WERI-Rb-1 (cell line): ENCODE measurements at regions not wholly inside any gene's neighbourhood (a gene's known extent, or its start where the extent isn't known, plus 50 kb on each side); places are given as distances from the start of the nearest gene placed in this dataset.

Experiments used
- DNase-seq: peaks from one replicate; pipeline ENCODE4 v3.0.0-alpha.2; 2020
- H3K27ac ChIP-seq: fragments of 250-450 bp; sonication (Bioruptor Pico); 2 replicates; pipeline ENCODE4 v1.5.1; 2020; ENCODE audit warnings: mild to moderate bottlenecking, moderate library complexity
- H3K27me3 ChIP-seq: fragments of 250-450 bp; sonication (Bioruptor Pico); 2 replicates; pipeline ENCODE4 v1.5.1; 2021; ENCODE audit warnings: mild to moderate bottlenecking, low read depth, moderate library complexity; ENCODE audit not compliant: insufficient read depth, severe bottlenecking
- H3K36me3 ChIP-seq: fragments of 250-450 bp; sonication (Bioruptor Pico); 2 replicates; pipeline ENCODE4 v1.5.1; 2020; ENCODE audit warnings: mild to moderate bottlenecking, moderate library complexity
- H3K4me3 ChIP-seq: 2 replicates; pipeline ENCODE4 v1.5.1; 2011; ENCODE audit warnings: low read depth, mild to moderate bottlenecking, control low read depth, low read length
- H3K9me3 ChIP-seq: fragments of 250-450 bp; sonication (Bioruptor Pico); 2 replicates; pipeline ENCODE4 v1.5.1; 2021; ENCODE audit warnings: mild to moderate bottlenecking, moderate library complexity; ENCODE audit not compliant: severe bottlenecking
- TF ChIP-seq, protein P1 (sequence below): IDR thresholded peaks from 2 replicates; pipeline ENCODE4 v1.5.1; 2011; ENCODE audit warnings: low read depth, mild to moderate bottlenecking, control low read depth, inconsistent platforms, low read length

DNA sequence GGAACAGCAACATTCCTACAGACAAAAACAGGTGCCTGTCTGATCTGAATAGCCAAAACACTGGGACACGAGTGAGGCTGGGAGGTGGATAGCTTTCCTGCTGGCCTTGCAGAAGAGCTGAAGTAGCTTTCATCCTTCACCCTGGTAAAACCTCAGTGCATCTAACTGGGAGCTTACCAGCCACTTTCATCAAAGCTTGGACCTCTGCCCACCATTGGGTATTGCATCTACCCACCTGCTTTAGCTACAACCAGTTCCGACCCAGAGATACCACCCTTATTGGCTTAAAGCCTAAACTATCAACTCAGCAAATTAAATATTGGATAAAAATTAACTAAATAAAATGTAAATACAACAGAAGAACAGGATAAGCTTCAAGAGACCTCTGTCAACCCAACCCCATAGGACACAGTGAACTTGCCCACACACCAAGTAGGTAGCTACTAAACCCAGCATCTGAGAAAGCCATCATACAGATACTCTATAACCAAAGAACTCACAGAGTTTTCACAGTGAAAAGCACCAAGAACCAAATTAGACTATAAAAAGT, 866.3 kb downstream of the FSCB start:
- peaks cover 7% of the 10 kb centered on the region for H3K27me3 ChIP-seq
- no peaks in the 10 kb centered on the region for H3K36me3 ChIP-seq
- no peaks in the 10 kb centered on the region for H3K9me3 ChIP-seq
- no peak overlapping the region for H3K27ac ChIP-seq
- no peak overlapping the region for H3K4me3 ChIP-seq
- no peak for DNase-seq
- TF ChIP-seq, protein P1, sequence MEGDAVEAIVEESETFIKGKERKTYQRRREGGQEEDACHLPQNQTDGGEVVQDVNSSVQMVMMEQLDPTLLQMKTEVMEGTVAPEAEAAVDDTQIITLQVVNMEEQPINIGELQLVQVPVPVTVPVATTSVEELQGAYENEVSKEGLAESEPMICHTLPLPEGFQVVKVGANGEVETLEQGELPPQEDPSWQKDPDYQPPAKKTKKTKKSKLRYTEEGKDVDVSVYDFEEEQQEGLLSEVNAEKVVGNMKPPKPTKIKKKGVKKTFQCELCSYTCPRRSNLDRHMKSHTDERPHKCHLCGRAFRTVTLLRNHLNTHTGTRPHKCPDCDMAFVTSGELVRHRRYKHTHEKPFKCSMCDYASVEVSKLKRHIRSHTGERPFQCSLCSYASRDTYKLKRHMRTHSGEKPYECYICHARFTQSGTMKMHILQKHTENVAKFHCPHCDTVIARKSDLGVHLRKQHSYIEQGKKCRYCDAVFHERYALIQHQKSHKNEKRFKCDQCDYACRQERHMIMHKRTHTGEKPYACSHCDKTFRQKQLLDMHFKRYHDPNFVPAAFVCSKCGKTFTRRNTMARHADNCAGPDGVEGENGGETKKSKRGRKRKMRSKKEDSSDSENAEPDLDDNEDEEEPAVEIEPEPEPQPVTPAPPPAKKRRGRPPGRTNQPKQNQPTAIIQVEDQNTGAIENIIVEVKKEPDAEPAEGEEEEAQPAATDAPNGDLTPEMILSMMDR, result no peak

GRCh38 chr14:43625294-43625693, 881.8 kb downstream of the FSCB start:
- Histone ChIP-seq H3K27me3 (peaks cover 7% of the 10 kb centered on the region), H3K27ac (no peak overlapping the region), H3K4me3 (no peak overlapping the region), H3K36me3 (no peaks in the 10 kb centered on the region), H3K9me3 (no peaks in the 10 kb centered on the region)
- DNase-seq, result no peak
- TF ChIP-seq, protein P1, result no peak

GRCh38 chr14:43621282-43621681, 885.8 kb downstream of the FSCB start:
- Histone ChIP-seq H3K4me3 (no peak overlapping the region), H3K27me3 (peaks cover 10% of the 10 kb centered on the region), H3K27ac (no peak overlapping the region), H3K9me3 (no peaks in the 10 kb centered on the region), H3K36me3 (no peaks in the 10 kb centered on the region)
- TF ChIP-seq, protein P1, result no peak
- no peak for DNase-seq

DNA sequence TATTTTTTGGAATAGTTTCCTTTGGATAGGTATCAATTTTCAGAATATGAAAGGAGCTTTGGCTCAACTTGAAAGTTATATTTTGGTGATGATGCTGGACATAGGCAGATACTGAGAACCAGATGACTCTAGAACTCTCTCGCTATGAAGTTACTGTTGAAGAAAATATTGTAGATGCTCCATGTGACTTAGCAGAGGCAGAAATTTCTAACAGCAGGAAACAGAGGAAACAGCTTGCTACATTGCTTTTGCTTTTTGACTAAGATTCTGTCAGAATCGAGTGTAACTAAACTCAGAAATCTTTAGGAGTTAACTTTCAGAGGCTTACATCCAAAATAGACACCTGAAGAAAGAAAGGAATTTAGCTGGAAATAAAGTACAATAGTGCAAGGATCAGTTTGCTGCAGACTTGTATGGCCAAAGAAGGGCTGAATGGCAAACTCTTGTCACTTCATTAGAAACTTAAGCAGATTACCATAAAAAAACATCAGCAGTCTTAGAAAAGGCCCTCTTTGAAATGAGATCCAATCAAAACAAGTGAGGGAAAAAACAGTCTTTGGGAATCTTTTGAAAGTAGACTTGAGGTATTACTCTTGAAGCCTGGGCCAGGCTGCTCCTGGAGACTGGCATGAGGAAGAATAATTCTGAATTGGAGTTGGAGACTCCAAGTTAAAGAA, 911.8 kb downstream of the FSCB start:
- no peak for DNase-seq
- TF ChIP-seq, protein P1, result no peak
- peaks cover 18% of the 10 kb centered on the region for H3K27me3 ChIP-seq

DNA sequence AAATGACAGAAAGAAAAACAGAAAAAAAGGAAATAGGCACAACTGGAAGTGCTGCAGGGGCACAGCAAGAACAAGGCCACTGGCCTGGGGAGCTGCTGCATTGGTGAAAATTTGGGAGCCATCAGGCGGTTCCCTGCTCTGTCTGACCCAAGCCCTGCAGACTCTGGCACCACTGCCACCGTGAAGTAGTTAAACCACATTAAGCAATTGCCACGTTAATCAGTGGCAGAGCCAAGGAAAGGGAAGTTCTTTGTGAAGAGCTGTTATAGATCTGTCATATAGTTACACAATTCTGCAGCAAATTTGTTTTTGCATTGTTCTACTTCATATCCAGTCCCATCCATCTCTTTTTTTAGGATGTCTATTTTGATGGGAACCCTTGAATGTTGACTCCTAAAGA, 915.3 kb downstream of the FSCB start:
- Histone ChIP-seq H3K27me3 (peaks cover 30% of the 10 kb centered on the region), H3K9me3 (no peaks in the 10 kb centered on the region), H3K36me3 (no peaks in the 10 kb centered on the region), H3K27ac (no peak overlapping the region), H3K4me3 (no peak overlapping the region)
- TF ChIP-seq, protein P1, result no peak
- no peak for DNase-seq

More for the DNA sequence above, 911.8 kb downstream of the FSCB start:
- Histone ChIP-seq H3K27ac (no peak overlapping the region), H3K36me3 (no peaks in the 10 kb centered on the region), H3K9me3 (no peaks in the 10 kb centered on the region), H3K4me3 (no peak overlapping the region)

DNA sequence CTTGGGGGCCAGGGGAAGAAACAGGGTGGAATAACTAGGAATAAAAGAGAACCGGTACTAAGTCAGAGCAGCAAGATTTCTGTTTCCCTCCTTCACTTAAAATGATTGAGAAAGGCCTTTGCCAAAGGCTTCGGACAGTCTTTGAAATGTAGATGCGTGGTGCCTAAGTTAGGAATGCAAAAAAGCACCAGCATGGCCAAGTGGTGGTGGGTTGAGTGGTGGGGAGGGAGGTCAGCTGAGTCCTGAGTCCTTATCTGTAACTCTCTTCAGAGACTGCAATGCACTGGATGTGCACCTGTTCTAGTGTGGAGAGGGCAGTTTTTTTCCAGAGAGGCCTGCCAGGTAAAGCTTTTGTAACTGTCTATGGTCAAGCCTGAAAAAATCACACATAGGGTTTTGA, 919.9 kb downstream of the FSCB start:
- no peak overlapping the region for H3K4me3 ChIP-seq

More for the DNA sequence above, 919.9 kb downstream of the FSCB start:
- no peaks in the 10 kb centered on the region for H3K36me3 ChIP-seq
- no peak for DNase-seq
- H3K9me3 ChIP-seq, result no peaks in the 10 kb centered on the region
- H3K27ac ChIP-seq, result no peak overlapping the region
- TF ChIP-seq, protein P1, result no peak
- H3K27me3 ChIP-seq, result peaks cover 28% of the 10 kb centered on the region
